Cardiac fibroblast (primary cell): ENCODE measurements at regions not wholly inside any gene's neighbourhood (a gene's known extent, or its start where the extent isn't known, plus 50 kb on each side); places are given as distances from the start of the nearest gene placed in this dataset.

Source experiments
- DNase-seq, 2 donors: peaks; one replicate each; pipeline versions ENCODE4 v3.0.0 to v3.0.0-alpha.2; 2010; ENCODE audit warnings: low read depth in 2 of 2
- H3K4me3 ChIP-seq, 2 donors: replicated peaks in 1 of 2; 1 replicate in 1 of 2; 2 replicates in 1 of 2; pipeline ENCODE4 v1.5.1; 2011; ENCODE audit warnings: low read depth in 2 of 2, low read length in 2 of 2, mild to moderate bottlenecking in 2 of 2, moderate library complexity in 1 of 2
- CTCF ChIP-seq: IDR thresholded peaks from one replicate; pipeline ENCODE4 v1.5.1; 2011; ENCODE audit warnings: low read depth, mild to moderate bottlenecking, low read length, inconsistent platforms

- DNase-seq: no peak
- H3K4me3 ChIP-seq: no peak overlapping the region
Measured at GRCh38 chr6:169989594-169989993, 238.2 kb downstream of the ERMARD start.

GRCh38 chr6:169988769-169989550 lies 237.5 kb downstream of the ERMARD start:
- no peak for TF ChIP-seq CTCF
- H3K4me3 ChIP-seq: no peak overlapping the region
- DNase-seq: no peak

More at GRCh38 chr6:169989594-169989993, 238.2 kb downstream of the ERMARD start:
- no peak for TF ChIP-seq CTCF

- TF ChIP-seq CTCF: no peak
- DNase-seq: no peak
- no peak overlapping the region for H3K4me3 ChIP-seq
Measured at GRCh38 chr6:169986848-169987498, 235.6 kb downstream of the ERMARD start.

- no peak for TF ChIP-seq CTCF
Measured at GRCh38 chr6:169986171-169986847, 234.9 kb downstream of the ERMARD start.

GRCh38 chr6:169985121-169986015 lies 233.9 kb downstream of the ERMARD start:
- no peak for DNase-seq
- no peak for TF ChIP-seq CTCF
- no peak overlapping the region for H3K4me3 ChIP-seq

More at GRCh38 chr6:169986171-169986847, 234.9 kb downstream of the ERMARD start:
- no peak for DNase-seq
- no peak overlapping the region for H3K4me3 ChIP-seq
